Lower leg skin (tissue), 3 donors: ENCODE measurements at regions not wholly inside any gene's neighbourhood (a gene's known extent, or its start where the extent isn't known, plus 50 kb on each side); places are given as distances from the start of the nearest gene placed in this dataset.

Source experiments
- POLR2A ChIP-seq, 2 donors: fragments of 450-650 bp; IDR thresholded peaks; one replicate each; pipeline ENCODE4 v1.6.1; 2016 to 2017; ENCODE audit warnings: antibody characterized with exemption in 2 of 2, mild to moderate bottlenecking in 1 of 2, moderate library complexity in 1 of 2
- TF ChIP-seq, protein P1 (sequence below), 3 donors: fragments of 450-650 bp; IDR thresholded peaks; one replicate each; pipeline ENCODE4 v1.5.1; 2016; ENCODE audit warnings: antibody characterized with exemption in 3 of 3, mild to moderate bottlenecking in 3 of 3, moderate library complexity in 2 of 3

DNA sequence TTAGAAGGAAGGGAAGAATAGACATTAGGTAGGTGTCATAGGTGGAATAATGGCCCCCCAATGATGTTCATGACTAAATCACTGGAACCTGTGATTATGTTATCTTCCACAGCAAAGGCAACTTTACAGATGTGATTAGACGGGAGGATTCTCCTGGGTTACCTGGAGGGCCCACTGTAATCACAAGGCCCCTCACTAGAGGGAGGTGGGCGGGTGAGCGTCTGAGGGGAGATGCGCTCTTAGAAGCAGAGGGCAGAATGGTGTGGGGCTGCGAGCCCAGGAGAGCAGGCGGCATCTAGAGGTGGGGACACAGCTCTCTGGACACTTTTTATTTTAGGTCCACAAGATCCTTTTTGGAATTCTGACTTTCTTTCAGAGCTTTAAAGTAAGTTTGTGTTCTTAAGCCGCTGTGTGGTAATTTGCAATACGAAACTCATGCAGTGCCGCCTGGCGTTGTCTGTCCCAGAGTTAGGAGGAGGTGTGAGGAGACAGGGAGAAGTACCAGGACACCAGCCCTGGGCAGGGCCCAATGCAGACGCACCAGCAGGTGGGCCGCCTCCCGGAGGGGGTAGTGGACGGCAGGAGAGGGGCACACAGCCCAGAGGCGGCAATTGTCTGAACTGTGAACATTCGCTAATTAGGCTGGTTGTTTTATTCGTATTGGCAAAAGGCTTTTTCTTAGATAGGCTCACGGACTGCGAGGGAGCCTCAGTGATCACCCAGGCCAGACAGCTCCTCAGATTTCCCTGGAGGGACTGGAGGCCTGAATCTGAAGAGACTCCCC is 51.1 kb upstream of the FANCC start:
- TF ChIP-seq, protein P1, sequence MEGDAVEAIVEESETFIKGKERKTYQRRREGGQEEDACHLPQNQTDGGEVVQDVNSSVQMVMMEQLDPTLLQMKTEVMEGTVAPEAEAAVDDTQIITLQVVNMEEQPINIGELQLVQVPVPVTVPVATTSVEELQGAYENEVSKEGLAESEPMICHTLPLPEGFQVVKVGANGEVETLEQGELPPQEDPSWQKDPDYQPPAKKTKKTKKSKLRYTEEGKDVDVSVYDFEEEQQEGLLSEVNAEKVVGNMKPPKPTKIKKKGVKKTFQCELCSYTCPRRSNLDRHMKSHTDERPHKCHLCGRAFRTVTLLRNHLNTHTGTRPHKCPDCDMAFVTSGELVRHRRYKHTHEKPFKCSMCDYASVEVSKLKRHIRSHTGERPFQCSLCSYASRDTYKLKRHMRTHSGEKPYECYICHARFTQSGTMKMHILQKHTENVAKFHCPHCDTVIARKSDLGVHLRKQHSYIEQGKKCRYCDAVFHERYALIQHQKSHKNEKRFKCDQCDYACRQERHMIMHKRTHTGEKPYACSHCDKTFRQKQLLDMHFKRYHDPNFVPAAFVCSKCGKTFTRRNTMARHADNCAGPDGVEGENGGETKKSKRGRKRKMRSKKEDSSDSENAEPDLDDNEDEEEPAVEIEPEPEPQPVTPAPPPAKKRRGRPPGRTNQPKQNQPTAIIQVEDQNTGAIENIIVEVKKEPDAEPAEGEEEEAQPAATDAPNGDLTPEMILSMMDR (IDR thresholded peaks at IDR 0.05), result no peak
- no peak for TF ChIP-seq POLR2A (IDR thresholded peaks at IDR 0.05)
